Glomerular visceral epithelial cell (primary cell): ENCODE measurements at regions not wholly inside any gene's neighbourhood (a gene's known extent, or its start where the extent isn't known, plus 50 kb on each side); places are given as distances from the start of the nearest gene placed in this dataset.
A peak's percentile ranks its signal among the peaks of the same experiment; 100 is the strongest.
"Not testable (repeated sequence)": the region's sequence is repeated elsewhere in the genome, so short reads cannot be mapped to it uniquely, and the experiment has no call there.

Experiments used
- DNase-seq: peaks from one replicate; pipeline ENCODE4 v3.0.0-alpha.2; 2016; ENCODE audit errors: extremely low spot score

DNA sequence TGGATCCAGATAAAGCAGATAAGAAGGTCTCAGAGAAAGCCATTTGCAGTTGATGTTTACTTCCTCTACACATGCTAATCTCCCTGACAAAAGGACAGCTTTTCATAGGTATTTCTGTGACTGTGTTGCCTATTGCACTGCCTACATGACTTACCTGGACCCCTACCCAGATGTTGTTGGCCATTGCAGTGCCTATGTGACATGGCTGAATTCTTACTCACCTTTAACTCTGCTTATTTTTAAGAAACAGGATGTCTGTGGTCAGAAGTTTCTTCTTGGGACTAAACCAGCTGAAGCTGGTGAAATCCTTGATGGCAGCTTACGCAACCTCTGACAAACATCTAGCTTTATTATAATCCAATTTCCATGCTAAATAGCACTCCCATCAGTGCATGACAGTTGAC, 50.7 kb downstream of the PPIAL4D start:
- not testable (repeated sequence) for DNase-seq

DNA sequence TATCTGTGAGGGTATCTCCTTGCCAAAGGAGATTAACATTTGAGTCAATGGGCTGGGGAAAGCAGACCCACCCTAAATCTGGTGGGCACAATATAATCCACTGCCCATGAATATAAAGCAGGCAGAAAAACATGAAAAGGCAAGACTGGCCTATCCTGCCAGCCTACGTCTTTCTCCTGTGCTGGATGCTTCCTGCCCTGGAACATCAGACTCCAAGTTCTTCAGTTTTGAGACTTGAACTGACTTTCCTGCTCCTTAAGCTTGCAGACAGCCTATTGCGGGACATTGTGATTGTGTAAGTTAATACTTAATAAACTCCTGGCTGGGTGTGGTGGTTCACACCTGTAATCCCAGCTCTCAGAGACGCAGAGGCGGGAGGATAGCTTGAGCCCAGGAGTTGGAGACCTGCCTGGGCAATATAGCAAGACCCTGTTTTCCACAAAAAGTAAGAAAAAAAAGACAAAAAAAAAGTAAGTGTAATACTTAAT, 52.4 kb downstream of the PPIAL4D start:
- not testable (repeated sequence) for DNase-seq

DNA sequence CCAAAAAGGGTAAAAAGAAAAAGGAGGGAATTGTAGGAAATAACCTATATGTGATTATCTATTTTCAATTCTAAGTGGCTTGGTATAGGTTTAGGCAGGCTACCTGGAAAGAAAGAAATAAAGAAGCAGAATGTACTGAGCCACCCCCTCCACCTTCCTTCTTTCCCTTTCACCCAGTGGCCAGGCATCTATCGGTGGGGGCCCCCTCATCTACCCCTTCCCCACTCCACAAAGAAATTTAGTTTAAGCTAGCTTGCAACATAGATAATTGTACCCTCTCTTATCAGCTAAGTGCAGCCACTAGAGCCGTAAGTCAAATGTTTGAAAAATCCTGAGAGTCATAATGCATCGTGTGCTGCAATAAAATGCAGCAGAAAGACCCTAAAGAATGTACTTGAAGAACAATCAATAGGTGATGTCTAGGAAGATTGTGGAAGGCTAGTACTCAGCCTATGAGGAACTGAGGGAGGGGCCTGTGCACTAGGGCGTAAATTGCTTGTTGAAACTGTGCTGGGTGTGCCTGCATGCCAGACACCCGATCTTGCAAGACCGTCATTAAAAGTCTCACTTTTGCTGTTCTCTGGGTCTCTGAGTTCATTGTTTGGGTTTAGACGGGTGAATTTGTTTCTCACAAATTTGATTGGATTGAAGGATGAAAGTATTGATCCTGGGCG, 53.0 kb downstream of the PPIAL4D start:
- DNase-seq = peak; percentile 9

DNA sequence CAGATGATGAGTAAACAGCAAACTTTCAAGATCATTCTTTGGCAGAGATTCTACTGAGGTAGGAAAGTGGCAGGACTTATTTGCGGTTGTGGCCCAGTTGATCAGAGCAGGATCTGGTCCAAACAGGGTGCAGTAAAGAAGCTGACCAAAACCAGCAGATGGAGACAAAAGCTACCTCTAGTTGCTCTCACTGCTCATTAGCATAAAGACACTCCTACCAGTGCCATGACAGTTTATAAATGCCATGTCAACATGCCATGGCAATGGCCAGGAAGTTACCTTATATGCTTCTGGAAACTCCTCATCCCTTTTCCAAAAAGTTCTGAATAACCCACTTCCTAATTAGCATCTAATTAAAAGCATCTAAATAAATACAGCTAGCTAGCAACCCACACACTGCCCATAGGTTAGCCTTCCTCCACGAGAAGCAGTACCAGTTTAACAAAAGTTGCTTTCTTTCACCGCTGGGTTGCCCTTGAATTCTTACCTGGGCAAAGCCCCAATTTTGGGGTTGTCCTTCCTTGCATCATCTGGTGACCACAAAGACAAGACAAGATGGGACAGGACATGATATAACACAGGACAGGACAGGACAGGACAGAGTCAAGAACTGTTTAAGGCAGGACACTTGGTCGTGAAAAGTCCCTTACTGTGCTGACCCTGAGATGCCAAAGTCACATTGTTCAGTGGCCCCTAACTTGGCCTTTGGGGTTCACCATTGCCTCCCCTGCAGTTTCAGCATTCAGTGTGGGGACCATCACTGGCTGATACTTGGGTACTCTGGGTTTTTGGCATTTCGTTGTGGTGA, 59.2 kb downstream of the PPIAL4D start:
- DNase-seq = not testable (repeated sequence)

DNA sequence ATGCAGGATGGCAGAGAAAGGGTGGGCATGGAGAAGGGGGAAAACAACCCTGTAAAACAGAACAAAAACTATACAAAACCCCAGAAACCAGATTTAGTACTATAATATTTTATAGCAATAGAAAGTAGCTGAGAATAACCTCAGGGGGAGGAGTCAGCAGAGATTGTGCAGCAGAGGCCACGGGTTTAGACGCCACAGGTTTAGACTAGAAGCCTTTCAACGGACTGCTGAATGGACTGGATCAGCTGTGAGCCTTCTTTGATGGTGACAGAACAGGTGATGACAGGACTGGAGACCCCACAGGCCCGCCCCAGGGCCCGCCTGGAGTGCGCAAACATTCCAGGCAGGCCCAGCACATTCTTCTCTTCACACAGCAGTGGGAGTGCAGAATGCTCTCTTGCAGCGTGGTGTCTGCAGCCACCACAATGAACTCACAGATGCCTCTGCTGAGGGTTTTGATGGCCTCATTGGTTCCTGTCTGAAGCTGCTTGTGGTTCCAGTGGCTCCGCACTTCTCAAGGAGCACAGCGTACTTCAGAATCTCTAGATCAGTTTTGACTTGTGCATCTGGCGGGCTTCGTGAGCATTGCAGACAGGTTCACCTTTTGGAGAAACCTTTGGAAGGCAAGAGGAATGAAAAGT, 65.6 kb downstream of the PPIAL4D start:
- not testable (repeated sequence) for DNase-seq

DNA sequence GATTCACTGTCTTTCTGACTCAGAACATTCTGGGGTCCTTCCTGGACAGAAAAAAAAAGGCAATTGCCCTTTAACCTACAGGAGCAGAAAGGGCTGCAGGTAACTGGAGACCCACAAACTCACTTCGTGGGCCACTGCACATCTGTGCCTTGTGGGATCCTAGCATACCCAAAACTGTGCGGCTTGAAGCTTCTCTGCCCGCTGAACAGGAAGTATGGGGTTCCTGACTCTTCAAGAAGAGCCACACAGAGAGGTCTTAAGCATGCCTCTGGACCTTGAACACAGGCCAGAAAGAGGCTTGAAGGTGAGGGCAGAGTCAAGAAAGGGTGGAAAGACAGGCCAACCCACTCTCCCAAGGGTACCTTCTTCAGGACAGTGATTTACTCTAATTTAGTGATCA, 67.6 kb downstream of the PPIAL4D start:
- DNase-seq = not testable (repeated sequence)

DNA sequence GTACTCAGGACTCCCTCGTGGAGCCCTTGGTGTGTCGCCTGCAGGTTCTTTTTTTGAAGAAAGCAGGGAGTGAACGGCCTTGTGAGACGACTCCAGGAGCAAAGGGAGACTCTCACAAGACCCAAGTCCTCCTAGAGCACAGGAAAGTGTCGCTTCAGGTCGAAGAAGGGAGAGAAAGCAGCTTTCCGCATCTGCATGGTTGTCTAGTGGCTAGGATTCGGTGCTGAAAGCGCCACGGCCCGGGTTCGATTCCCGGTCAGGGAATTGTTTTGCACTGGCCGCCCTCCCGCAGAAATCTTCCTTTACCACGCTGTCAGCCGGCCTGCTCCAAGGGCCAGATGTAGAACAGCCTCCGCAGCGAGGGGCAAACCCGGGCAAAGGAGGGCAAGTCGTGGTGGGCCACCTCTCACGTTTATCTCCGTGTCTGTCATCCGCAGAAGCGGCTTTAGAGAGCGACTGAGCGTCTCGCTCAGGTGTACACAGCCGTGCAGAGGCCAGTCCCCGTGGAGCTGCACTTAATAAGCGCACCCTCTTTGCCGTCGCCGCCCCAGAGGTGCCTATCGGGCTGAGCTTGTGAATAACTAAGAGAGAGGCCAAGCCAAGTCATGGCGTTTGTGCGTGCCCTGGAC, 72.6 kb downstream of the FAM72D start:
- DNase-seq = not testable (repeated sequence)

DNA sequence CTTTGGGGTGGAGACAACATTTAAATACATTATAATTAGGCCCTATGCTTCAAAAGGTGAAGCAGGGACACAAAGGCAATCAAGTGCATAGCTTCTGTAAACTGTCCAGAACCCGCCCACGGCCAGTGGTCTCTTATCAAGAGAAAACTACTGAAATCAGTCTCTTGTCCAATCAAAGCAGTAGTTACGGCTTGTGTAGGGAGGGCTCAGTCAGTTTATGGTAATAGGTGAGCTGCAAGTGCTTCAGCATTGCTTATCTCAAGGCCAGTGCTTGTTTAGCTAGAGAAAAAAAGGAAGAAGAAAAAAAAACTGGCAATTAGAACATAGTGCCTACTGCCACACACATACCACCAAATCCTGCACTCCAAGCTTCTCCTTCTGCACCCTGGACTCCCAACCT, 68.6 kb downstream of the FAM72D start:
- DNase-seq = not testable (repeated sequence)
